PC-3 (cell line): ENCODE measurements at regions not wholly inside any gene's neighbourhood (a gene's known extent, or its start where the extent isn't known, plus 50 kb on each side); places are given as distances from the start of the nearest gene placed in this dataset.

Experiments
- ATAC-seq: fragments of 200-7000 bp; cut with Tn5 transposase; 2 replicates; pipeline ENCODE4 v1.9.1; 2020; ENCODE audit warnings: mild to moderate bottlenecking, moderate library complexity
- BruUV-seq: library from RNA; stranded (reverse); fragments of 400-500 nt; replicated peaks from 2 replicates; lab custom pipeline; 2021; lab: Mats Ljungman, UMichigan
- CTCF ChIA-PET: fragments of 300-600 bp; sonication (Branson Sonifier 250); formaldehyde crosslinking; loops from one replicate; lab custom pipeline; 2022; ENCODE audit warnings: antibody characterized with exemption; lab: Charles Lee
- POLR2A ChIA-PET: fragments of 300-600 bp; sonication (Branson Sonifier 250); formaldehyde crosslinking; loops from one replicate; lab custom pipeline; 2022; ENCODE audit warnings: antibody characterized with exemption; ENCODE audit not compliant: unreplicated experiment; lab: Charles Lee
- DNase-seq: peaks from one replicate; pipeline ENCODE4 v3.0.0-alpha.2; 2015
- H2AFZ ChIP-seq: fragments of 300-600 bp; sonication (generic); 2 replicates; pipeline ENCODE4 v1.6.0; 2016; ENCODE audit warnings: antibody characterized with exemption, low read length
- H3F3A ChIP-seq: fragments of 300-600 bp; sonication (generic); one replicate; pipeline ENCODE4 v1.6.0; 2017; ENCODE audit warnings: antibody characterized with exemption, low read length, control low read depth, mild to moderate bottlenecking; ENCODE audit not compliant: unreplicated experiment
- H3K27ac ChIP-seq: fragments of 300-600 bp; sonication (generic); 2 replicates; pipeline ENCODE4 v1.5.1; 2016; ENCODE audit warnings: mild to moderate bottlenecking, low read length
- H3K27me3 ChIP-seq: fragments of 300-600 bp; sonication (generic); 2 replicates; pipeline ENCODE4 v1.6.1; 2016; ENCODE audit warnings: low read length, mixed read lengths
- H3K36me3 ChIP-seq: fragments of 300-600 bp; sonication (generic); 2 replicates; pipeline ENCODE4 v1.6.1; 2016; ENCODE audit warnings: low read depth, mixed run types, low read length, mixed read lengths
- H3K4me1 ChIP-seq: fragments of 300-600 bp; sonication (generic); 2 replicates; pipeline ENCODE4 v1.5.1; 2016; ENCODE audit warnings: low read length; ENCODE audit not compliant: insufficient read depth
- H3K4me2 ChIP-seq: fragments of 300-600 bp; sonication (generic); 2 replicates; pipeline ENCODE4 v1.6.0; 2016; ENCODE audit warnings: low read length
- H3K4me3 ChIP-seq: fragments of 300-600 bp; sonication (generic); 2 replicates; pipeline ENCODE4 v1.5.1; 2016; ENCODE audit warnings: mild to moderate bottlenecking, low read length, mixed read lengths
- H3K79me2 ChIP-seq: fragments of 300-600 bp; sonication (generic); 2 replicates; pipeline ENCODE4 v1.6.1; 2017; ENCODE audit warnings: low read length, mixed read lengths
- H3K9ac ChIP-seq: fragments of 300-600 bp; sonication (generic); 2 replicates; pipeline ENCODE4 v1.6.0; 2016; ENCODE audit warnings: mild to moderate bottlenecking, low read length
- H3K9me2 ChIP-seq: fragments of 300-600 bp; sonication (generic); replicated peaks from 2 replicates; pipeline ENCODE4 v1.6.1; 2016; ENCODE audit warnings: mixed run types, low read length, mixed read lengths
- H3K9me3 ChIP-seq: fragments of 300-600 bp; sonication (generic); 2 replicates; pipeline ENCODE4 v1.6.1; 2016; ENCODE audit warnings: low read length, mixed read lengths
- H4K20me1 ChIP-seq: fragments of 300-600 bp; sonication (generic); 2 replicates; pipeline ENCODE4 v1.6.1; 2016; ENCODE audit warnings: low read length, mixed read lengths
- EZH2 ChIP-seq: fragments of 300-600 bp; sonication (generic); IDR thresholded peaks from one replicate; pipeline ENCODE4 v1.6.1; 2017; ENCODE audit warnings: antibody characterized with exemption, mild to moderate bottlenecking, low read length; ENCODE audit not compliant: unreplicated experiment
- EZH2phosphoT487 ChIP-seq: fragments of 300-600 bp; sonication (generic); IDR thresholded peaks from 2 replicates; pipeline ENCODE4 v1.6.1; 2018; ENCODE audit warnings: mild to moderate bottlenecking, antibody characterized with exemption, low read length, borderline replicate concordance
- intact Hi-C: fragments of 100-400 bp; cut with micrococcal nuclease; formaldehyde crosslinking; loops from 2 replicates; pipeline ENCODE4 v1.9.0; 2023
- TF ChIP-seq, protein P1 (sequence below): fragments of 300-600 bp; sonication (generic); conservative IDR thresholded peaks from 2 replicates; pipeline ENCODE4 v1.5.1; 2017; ENCODE audit warnings: antibody characterized with exemption, low read depth, mild to moderate bottlenecking, low read length

DNA sequence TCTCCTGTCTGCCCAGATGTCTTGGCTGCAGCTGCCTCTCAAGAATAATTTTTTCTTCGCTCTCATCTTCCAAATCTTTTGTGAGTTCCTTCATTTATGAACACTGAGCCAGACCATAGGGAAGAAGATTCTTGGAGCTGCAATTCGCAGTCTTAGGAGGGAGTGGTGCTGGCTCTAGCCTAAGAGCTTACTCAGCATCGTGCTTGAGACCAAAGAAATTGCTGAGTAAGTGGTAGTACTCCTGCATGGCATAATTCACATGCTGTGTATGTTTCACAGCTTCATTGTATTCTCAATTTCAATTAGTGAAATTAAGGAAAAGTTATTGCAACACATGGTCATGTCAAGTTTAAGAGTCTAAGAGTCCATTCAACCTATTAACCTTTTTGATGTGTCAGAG, 771.7 kb downstream of the ADCYAP1 start:
- TF ChIP-seq EZH2phosphoT487 (no peak), EZH2 (no peak)
- TF ChIP-seq, protein P1, sequence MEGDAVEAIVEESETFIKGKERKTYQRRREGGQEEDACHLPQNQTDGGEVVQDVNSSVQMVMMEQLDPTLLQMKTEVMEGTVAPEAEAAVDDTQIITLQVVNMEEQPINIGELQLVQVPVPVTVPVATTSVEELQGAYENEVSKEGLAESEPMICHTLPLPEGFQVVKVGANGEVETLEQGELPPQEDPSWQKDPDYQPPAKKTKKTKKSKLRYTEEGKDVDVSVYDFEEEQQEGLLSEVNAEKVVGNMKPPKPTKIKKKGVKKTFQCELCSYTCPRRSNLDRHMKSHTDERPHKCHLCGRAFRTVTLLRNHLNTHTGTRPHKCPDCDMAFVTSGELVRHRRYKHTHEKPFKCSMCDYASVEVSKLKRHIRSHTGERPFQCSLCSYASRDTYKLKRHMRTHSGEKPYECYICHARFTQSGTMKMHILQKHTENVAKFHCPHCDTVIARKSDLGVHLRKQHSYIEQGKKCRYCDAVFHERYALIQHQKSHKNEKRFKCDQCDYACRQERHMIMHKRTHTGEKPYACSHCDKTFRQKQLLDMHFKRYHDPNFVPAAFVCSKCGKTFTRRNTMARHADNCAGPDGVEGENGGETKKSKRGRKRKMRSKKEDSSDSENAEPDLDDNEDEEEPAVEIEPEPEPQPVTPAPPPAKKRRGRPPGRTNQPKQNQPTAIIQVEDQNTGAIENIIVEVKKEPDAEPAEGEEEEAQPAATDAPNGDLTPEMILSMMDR, result no peak
- no peak overlapping the region for H3K4me3 ChIP-seq
- intact Hi-C loops, result no loop called here
- no peaks in the 10 kb centered on the region for H4K20me1 ChIP-seq
- BruUV-seq, result no TSS peak
- ATAC-seq, result no peak
- H3K79me2 ChIP-seq, result no peaks in the 10 kb centered on the region
- CTCF ChIA-PET, result no interaction called here
- H3K4me2 ChIP-seq, result no peak overlapping the region
- H3K4me1 ChIP-seq, result no peaks in the 10 kb centered on the region
- POLR2A ChIA-PET, result no interaction called here
- no peak overlapping the region for H2AFZ ChIP-seq
- no peak for DNase-seq
- no peaks in the 10 kb centered on the region for H3K36me3 ChIP-seq
- H3K27me3 ChIP-seq, result peaks cover 40% of the 10 kb centered on the region
- H3K9ac ChIP-seq, result no peak overlapping the region
- H3K9me3 ChIP-seq, result no peaks in the 10 kb centered on the region
- H3K9me2 ChIP-seq, result 0 out of 2 replicates have a peak, but pooled peaks cover 3% of the 10 kb centered on the region
- H3K27ac ChIP-seq, result no peak overlapping the region
- no peaks in the 10 kb centered on the region for H3F3A ChIP-seq

DNA sequence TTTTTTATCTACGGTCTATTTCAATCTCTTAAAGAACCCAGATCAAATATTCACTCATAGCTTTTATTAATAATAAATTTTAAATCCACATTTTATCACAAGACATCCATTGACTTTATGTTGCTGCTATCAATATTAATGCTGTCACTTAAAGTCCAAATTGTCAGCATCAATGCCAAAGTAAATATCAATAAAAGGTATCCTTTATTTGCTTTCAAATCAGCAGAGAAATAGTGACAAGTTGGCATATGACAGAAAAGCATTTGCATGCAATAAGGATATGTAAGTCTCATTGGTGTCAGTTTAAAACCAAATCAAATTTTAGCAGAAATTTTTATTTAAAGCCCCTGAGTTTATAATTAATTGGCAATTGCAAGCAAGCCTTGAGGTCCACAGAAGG, 775.4 kb downstream of the ADCYAP1 start:
- ATAC-seq, result no peak
- intact Hi-C loops, result no loop called here
- POLR2A ChIA-PET, result no interaction called here
- CTCF ChIA-PET, result no interaction called here
- BruUV-seq, result no TSS peak
- no peaks in the 10 kb centered on the region for H3K36me3 ChIP-seq
- H3K9ac ChIP-seq, result no peak overlapping the region
- peaks cover 56% of the 10 kb centered on the region for H3K27me3 ChIP-seq
- no peaks in the 10 kb centered on the region for H3K79me2 ChIP-seq
- no peaks in the 10 kb centered on the region for H3K4me1 ChIP-seq
- H3F3A ChIP-seq, result no peaks in the 10 kb centered on the region
- H3K27ac ChIP-seq, result no peak overlapping the region
- no peaks in the 10 kb centered on the region for H3K9me3 ChIP-seq
- H3K4me2 ChIP-seq, result no peak overlapping the region
- TF ChIP-seq EZH2 (no peak), EZH2phosphoT487 (no peak)
- TF ChIP-seq, protein P1, result no peak
- no peaks in the 10 kb centered on the region for H4K20me1 ChIP-seq
- H3K9me2 ChIP-seq, result no peaks in the 10 kb centered on the region
- no peak for DNase-seq
- H2AFZ ChIP-seq, result no peak overlapping the region
- no peak overlapping the region for H3K4me3 ChIP-seq

DNA sequence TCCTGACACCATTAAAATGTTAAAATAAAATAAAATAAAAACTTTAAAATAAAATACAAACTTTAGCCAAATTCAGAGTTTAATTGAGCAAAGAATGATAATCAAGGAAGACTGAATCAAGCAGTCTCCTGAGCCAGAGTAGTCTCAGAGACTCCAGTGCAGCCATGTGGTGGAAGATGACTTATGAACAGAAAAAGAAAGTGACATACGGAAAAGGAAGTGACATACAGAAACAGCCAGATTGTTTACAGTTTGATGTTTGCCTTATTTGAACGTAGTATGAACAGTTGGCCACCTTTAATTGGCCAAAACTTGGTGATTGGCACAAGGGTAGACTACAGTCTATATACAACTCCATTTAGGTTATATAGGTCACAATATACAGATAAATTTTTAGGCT, 787.2 kb downstream of the ADCYAP1 start:
- ATAC-seq (no peak), DNase-seq (no peak)
- Histone ChIP-seq H3K4me1 (no peaks in the 10 kb centered on the region), H3K9me2 (no peaks in the 10 kb centered on the region), H3K9ac (no peak overlapping the region), H3K36me3 (no peaks in the 10 kb centered on the region), H3K79me2 (no peaks in the 10 kb centered on the region), H3K4me3 (no peak overlapping the region), H3K4me2 (no peak overlapping the region), H3K27ac (no peak overlapping the region), H3K9me3 (0 out of 2 replicates have a peak, but pooled peaks cover 4% of the 10 kb centered on the region), H2AFZ (no peak overlapping the region), H3K27me3 (no peaks in the 10 kb centered on the region), H3F3A (no peaks in the 10 kb centered on the region), H4K20me1 (no peaks in the 10 kb centered on the region)
- intact Hi-C loops, result no loop called here
- POLR2A ChIA-PET, result no interaction called here
- no TSS peak for BruUV-seq
- CTCF ChIA-PET, result interaction anchor here (0.6 kb wide), 1 partner anchor 1370 kb away, joined by 3 read pairs; no protein-coding TSS in a partner anchor
- TF ChIP-seq EZH2, result no peak
- TF ChIP-seq EZH2phosphoT487, result no peak
- TF ChIP-seq, protein P1, result no peak
